ENCODE measurements at regions not wholly inside any gene's neighbourhood (a gene's known extent, or its start where the extent isn't known, plus 50 kb on each side); places are given as distances from the start of the nearest gene placed in this dataset.

DNA sequence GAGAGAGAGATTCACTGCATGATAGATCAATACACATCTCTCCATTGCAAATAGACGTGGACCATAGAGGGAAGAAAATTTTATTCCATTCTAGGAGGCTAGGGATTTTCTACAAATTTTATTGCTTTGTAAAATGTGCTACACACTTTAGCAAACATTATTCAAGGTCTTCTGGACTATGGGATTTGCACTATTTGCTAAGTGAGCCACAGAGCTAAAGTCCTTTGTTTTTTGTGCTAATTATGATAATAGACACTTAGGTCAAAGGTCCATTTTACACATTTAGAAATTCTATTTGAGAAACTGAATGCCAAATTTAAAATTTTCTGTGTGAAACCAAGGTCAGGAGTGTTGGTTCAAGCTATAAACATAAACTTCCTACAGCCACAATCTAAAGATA, 672.3 kb downstream of the LRRC70 start:
- TF ChIP-seq TEAD4 (IDR thresholded peaks at IDR 0.05) = no peak
- no peak for TF ChIP-seq ZBTB7A (IDR thresholded peaks at IDR 0.05; ENCODE audit: low read depth)
- TF ChIP-seq, protein P1, sequence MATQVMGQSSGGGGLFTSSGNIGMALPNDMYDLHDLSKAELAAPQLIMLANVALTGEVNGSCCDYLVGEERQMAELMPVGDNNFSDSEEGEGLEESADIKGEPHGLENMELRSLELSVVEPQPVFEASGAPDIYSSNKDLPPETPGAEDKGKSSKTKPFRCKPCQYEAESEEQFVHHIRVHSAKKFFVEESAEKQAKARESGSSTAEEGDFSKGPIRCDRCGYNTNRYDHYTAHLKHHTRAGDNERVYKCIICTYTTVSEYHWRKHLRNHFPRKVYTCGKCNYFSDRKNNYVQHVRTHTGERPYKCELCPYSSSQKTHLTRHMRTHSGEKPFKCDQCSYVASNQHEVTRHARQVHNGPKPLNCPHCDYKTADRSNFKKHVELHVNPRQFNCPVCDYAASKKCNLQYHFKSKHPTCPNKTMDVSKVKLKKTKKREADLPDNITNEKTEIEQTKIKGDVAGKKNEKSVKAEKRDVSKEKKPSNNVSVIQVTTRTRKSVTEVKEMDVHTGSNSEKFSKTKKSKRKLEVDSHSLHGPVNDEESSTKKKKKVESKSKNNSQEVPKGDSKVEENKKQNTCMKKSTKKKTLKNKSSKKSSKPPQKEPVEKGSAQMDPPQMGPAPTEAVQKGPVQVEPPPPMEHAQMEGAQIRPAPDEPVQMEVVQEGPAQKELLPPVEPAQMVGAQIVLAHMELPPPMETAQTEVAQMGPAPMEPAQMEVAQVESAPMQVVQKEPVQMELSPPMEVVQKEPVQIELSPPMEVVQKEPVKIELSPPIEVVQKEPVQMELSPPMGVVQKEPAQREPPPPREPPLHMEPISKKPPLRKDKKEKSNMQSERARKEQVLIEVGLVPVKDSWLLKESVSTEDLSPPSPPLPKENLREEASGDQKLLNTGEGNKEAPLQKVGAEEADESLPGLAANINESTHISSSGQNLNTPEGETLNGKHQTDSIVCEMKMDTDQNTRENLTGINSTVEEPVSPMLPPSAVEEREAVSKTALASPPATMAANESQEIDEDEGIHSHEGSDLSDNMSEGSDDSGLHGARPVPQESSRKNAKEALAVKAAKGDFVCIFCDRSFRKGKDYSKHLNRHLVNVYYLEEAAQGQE (IDR thresholded peaks at IDR 0.05; ENCODE audit: low read depth) = no peak
- TF ChIP-seq RAD21 (IDR thresholded peaks at IDR 0.05; ENCODE audit: low read depth) = no peak
- TF ChIP-seq CEBPB (IDR thresholded peaks at IDR 0.05) = no peak
- no peak for TF ChIP-seq TAF1 (IDR thresholded peaks at IDR 0.05; ENCODE audit: low read depth)
- no peak for TF ChIP-seq CREB1 (IDR thresholded peaks at IDR 0.05; ENCODE audit: low read depth)
- TF ChIP-seq NFIC (IDR thresholded peaks at IDR 0.05) = no peak
- no peak for TF ChIP-seq EGR1 (IDR thresholded peaks at IDR 0.05)
- TF ChIP-seq, protein P2, sequence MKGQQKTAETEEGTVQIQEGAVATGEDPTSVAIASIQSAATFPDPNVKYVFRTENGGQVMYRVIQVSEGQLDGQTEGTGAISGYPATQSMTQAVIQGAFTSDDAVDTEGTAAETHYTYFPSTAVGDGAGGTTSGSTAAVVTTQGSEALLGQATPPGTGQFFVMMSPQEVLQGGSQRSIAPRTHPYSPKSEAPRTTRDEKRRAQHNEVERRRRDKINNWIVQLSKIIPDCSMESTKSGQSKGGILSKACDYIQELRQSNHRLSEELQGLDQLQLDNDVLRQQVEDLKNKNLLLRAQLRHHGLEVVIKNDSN (IDR thresholded peaks at IDR 0.05) = no peak

DNA sequence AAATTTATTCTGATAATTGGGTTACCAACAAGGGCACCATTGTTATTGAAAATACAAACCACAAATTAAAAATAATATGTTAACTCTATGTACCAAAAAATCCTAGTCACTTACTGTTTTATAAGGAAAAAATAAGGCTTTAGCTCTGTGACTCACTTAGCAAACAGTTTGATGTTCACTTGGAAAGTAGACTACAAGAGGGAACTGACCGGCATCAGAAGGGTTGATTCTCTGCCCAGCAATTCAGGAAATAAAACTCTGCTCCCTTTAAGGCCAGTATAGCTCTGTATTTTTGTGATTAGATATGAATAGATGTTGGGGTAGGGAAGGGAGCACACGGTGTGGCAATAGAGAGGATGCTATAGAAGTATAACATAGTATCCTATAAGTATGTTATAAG, 671.3 kb downstream of the LRRC70 start:
- no peak for TF ChIP-seq TAF1 (IDR thresholded peaks at IDR 0.05; ENCODE audit: low read depth)
- TF ChIP-seq TEAD4 (IDR thresholded peaks at IDR 0.05) = no peak
- no peak for TF ChIP-seq EGR1 (IDR thresholded peaks at IDR 0.05)
- TF ChIP-seq, protein P2 (IDR thresholded peaks at IDR 0.05) = no peak
- no peak for TF ChIP-seq RAD21 (IDR thresholded peaks at IDR 0.05; ENCODE audit: low read depth)
- TF ChIP-seq TCF12 (IDR thresholded peaks at IDR 0.05; ENCODE audit: low read depth) = no peak

DNA sequence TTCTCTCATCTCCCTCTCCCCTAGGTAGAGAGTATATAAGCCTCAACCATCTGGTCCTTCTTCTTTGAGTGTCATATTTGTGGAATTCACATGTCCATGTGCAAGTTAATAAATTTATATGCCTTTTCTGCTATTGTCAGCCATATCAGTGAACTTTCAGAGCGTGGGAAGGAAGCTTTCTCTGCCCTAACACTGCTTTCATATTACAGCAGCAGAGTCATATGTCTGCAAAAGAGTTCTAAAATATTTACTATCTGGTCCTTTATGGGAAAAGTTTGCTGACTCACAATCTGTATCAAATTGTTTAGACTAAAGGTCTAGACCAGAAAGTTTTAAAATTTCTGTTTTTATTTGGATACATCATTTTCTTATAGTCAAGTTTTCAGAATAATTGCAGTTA, 669.0 kb downstream of the LRRC70 start:
- no peak for TF ChIP-seq TEAD4 (IDR thresholded peaks at IDR 0.05)
- TF ChIP-seq, protein P2 (IDR thresholded peaks at IDR 0.05) = no peak
- TF ChIP-seq, protein P3, sequence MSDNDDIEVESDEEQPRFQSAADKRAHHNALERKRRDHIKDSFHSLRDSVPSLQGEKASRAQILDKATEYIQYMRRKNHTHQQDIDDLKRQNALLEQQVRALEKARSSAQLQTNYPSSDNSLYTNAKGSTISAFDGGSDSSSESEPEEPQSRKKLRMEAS (IDR thresholded peaks at IDR 0.05) = no peak
- no peak for TF ChIP-seq CREB1 (IDR thresholded peaks at IDR 0.05; ENCODE audit: low read depth)
- TF ChIP-seq TAF1 (IDR thresholded peaks at IDR 0.05; ENCODE audit: low read depth) = no peak
- no peak for TF ChIP-seq NFIC (IDR thresholded peaks at IDR 0.05)
- no peak for TF ChIP-seq YY1 (IDR thresholded peaks at IDR 0.05; ENCODE audit: low read depth)

DNA sequence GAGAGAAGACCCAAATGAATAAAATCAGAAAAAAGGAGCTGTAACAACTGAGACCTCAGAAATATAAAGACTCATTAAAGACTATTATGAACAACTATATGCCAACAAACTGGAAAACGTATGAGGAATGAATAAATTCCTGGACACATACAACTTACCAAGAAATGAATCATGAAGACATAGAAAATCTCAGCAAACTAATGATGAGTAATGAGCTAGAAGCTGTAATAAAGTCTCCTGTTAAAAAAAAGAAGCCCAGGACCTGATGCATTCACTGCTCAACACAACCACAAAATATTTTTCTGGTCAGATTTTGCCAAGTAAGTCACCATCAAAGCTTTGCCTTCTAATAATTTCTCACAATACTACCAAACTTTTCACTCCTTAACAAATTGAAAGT, 666.7 kb downstream of the LRRC70 start:
- TF ChIP-seq TAF1 (IDR thresholded peaks at IDR 0.05; ENCODE audit: low read depth) (no peak), FOXM1 (IDR thresholded peaks at IDR 0.05; ENCODE audit: borderline replicate concordance, low read depth) (no peak), YY1 (IDR thresholded peaks at IDR 0.05; ENCODE audit: low read depth) (no peak), NFIC (IDR thresholded peaks at IDR 0.05) (no peak), CEBPB (IDR thresholded peaks at IDR 0.05) (no peak), TEAD4 (IDR thresholded peaks at IDR 0.05) (no peak), CREB1 (IDR thresholded peaks at IDR 0.05; ENCODE audit: low read depth) (no peak), EP300 (IDR thresholded peaks at IDR 0.05; ENCODE audit: borderline replicate concordance) (no peak), TCF12 (IDR thresholded peaks at IDR 0.05; ENCODE audit: low read depth) (no peak), RAD21 (IDR thresholded peaks at IDR 0.05; ENCODE audit: low read depth) (no peak), EGR1 (IDR thresholded peaks at IDR 0.05) (no peak), ZBTB7A (IDR thresholded peaks at IDR 0.05; ENCODE audit: low read depth) (no peak)
- TF ChIP-seq, protein P3 (IDR thresholded peaks at IDR 0.05) = no peak
- TF ChIP-seq, protein P1 (IDR thresholded peaks at IDR 0.05; ENCODE audit: low read depth) = no peak
- TF ChIP-seq, protein P2 (IDR thresholded peaks at IDR 0.05) = no peak

DNA sequence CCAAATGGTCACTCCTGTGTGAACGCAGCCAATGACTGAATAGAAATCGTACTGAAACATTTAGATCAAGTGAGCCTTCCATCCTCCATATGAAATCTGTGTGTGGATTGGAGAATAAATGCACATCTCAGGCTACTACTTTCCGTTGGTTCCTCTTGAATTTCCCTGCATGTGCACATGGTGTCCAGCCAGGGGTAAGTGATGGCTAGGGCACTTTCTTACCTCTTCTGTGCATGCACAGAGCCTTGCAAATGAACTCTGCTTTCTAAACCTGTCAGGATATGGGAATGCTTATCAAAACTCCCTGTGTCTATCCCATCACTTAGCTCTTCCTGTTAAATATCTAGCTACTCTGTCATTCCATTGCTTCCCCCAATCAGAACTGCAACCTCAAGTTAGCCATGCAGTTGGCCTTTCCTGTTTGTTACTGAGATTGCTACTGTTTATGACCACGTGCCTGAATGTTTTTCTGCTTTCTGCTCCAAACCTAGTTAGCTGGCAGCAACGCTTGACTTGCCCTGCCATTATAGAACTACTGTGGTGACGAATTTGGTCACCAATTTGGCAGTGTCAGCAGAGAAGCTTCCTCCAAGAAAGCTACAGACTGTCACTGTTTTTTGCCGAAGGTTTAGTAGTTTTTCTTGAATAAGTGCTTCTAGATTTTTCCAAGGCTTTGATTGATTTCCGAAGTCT, 661.6 kb downstream of the LRRC70 start:
- TF ChIP-seq ZBTB7A (IDR thresholded peaks at IDR 0.05; ENCODE audit: low read depth) (no peak), TCF12 (IDR thresholded peaks at IDR 0.05; ENCODE audit: low read depth) (no peak)
